ENCODE measurements at regions not wholly inside any gene's neighbourhood (a gene's known extent, or its start where the extent isn't known, plus 50 kb on each side); places are given as distances from the start of the nearest gene placed in this dataset.

- Histone ChIP-seq H3K79me2 (ENCODE audit: control insufficient read depth, insufficient read depth, low read length) (no peaks in the 10 kb centered on the region), H3K27ac (ENCODE audit: insufficient read depth, low read length) (no peak overlapping the region), H3K9me3 (ENCODE audit: control insufficient read depth, insufficient read depth, low read depth, low read length) (no peaks in the 10 kb centered on the region), H4K20me1 (ENCODE audit: control insufficient read depth, extremely low read depth, insufficient read depth, low read length) (no peaks in the 10 kb centered on the region), H3K9ac (ENCODE audit: insufficient read depth, low read length) (no peak overlapping the region), H3K4me2 (ENCODE audit: extremely low read depth, insufficient read depth, low read length) (no peak overlapping the region), H3K4me1 (ENCODE audit: control insufficient read depth, extremely low read depth, insufficient read depth, low read length) (no peaks in the 10 kb centered on the region), H3K36me3 (ENCODE audit: control insufficient read depth, insufficient read depth, low read length) (no peaks in the 10 kb centered on the region), H3K4me3 (replicated peaks in 1 of 4; ENCODE audit: control extremely low read depth in 1 of 4, insufficient read depth in 1 of 4, low read depth in 3 of 4, low read length in 4 of 4) (no peak overlapping the region), H3K27me3 (ENCODE audit: control insufficient read depth, insufficient read depth, low read length) (no peaks in the 10 kb centered on the region), H2AFZ (ENCODE audit: low read length) (no peak overlapping the region)
- no peak for DNase-seq (ENCODE audit: low read depth in 2 of 2)
- no peak for TF ChIP-seq EZH2 (IDR thresholded peaks at IDR 0.05; ENCODE audit: low read length, missing control alignments)
- TF ChIP-seq CTCF (conservative IDR thresholded peaks at IDR 0.05 in 1 of 2, IDR thresholded peaks at IDR 0.05 in 1 of 2; ENCODE audit: low read depth in 1 of 2, low read length in 2 of 2) = no peak
These were observed 89.4 kb upstream of the DKK2 start for GRCh38 chr4:107125496-107125895.

GRCh38 chr4:107122736-107123135 lies 86.6 kb upstream of the DKK2 start:
- no peaks in the 10 kb centered on the region for H3K27me3 ChIP-seq (ENCODE audit: control insufficient read depth, insufficient read depth, low read length)
- no peak for DNase-seq (ENCODE audit: low read depth in 2 of 2)
- H3K79me2 ChIP-seq (ENCODE audit: control insufficient read depth, insufficient read depth, low read length) = no peaks in the 10 kb centered on the region
- H3K9ac ChIP-seq (ENCODE audit: insufficient read depth, low read length) = no peak overlapping the region
- H3K4me1 ChIP-seq (ENCODE audit: control insufficient read depth, extremely low read depth, insufficient read depth, low read length) = no peaks in the 10 kb centered on the region
- no peak overlapping the region for H2AFZ ChIP-seq (ENCODE audit: low read length)
- H4K20me1 ChIP-seq (ENCODE audit: control insufficient read depth, extremely low read depth, insufficient read depth, low read length) = no peaks in the 10 kb centered on the region
- TF ChIP-seq CTCF (conservative IDR thresholded peaks at IDR 0.05 in 1 of 2, IDR thresholded peaks at IDR 0.05 in 1 of 2; ENCODE audit: low read depth in 1 of 2, low read length in 2 of 2) (no peak), EZH2 (IDR thresholded peaks at IDR 0.05; ENCODE audit: low read length, missing control alignments) (no peak)
- no peak overlapping the region for H3K27ac ChIP-seq (ENCODE audit: insufficient read depth, low read length)
- H3K9me3 ChIP-seq (ENCODE audit: control insufficient read depth, insufficient read depth, low read depth, low read length) = no peaks in the 10 kb centered on the region
- H3K36me3 ChIP-seq (ENCODE audit: control insufficient read depth, insufficient read depth, low read length) = no peaks in the 10 kb centered on the region
- H3K4me2 ChIP-seq (ENCODE audit: extremely low read depth, insufficient read depth, low read length) = no peak overlapping the region
- no peak overlapping the region for H3K4me3 ChIP-seq (replicated peaks in 1 of 4; ENCODE audit: control extremely low read depth in 1 of 4, insufficient read depth in 1 of 4, low read depth in 3 of 4, low read length in 4 of 4)

- Histone ChIP-seq H3K27me3 (ENCODE audit: control insufficient read depth, insufficient read depth, low read length) (no peaks in the 10 kb centered on the region), H3K9ac (ENCODE audit: insufficient read depth, low read length) (no peak overlapping the region)
These were observed 84.5 kb upstream of the DKK2 start for GRCh38 chr4:107120661-107121060.

More at GRCh38 chr4:107120661-107121060, 84.5 kb upstream of the DKK2 start:
- no peaks in the 10 kb centered on the region for H3K9me3 ChIP-seq (ENCODE audit: control insufficient read depth, insufficient read depth, low read depth, low read length)
- no peaks in the 10 kb centered on the region for H4K20me1 ChIP-seq (ENCODE audit: control insufficient read depth, extremely low read depth, insufficient read depth, low read length)
- H3K36me3 ChIP-seq (ENCODE audit: control insufficient read depth, insufficient read depth, low read length) = no peaks in the 10 kb centered on the region
- TF ChIP-seq CTCF (conservative IDR thresholded peaks at IDR 0.05 in 1 of 2, IDR thresholded peaks at IDR 0.05 in 1 of 2; ENCODE audit: low read depth in 1 of 2, low read length in 2 of 2) = no peak
- TF ChIP-seq EZH2 (IDR thresholded peaks at IDR 0.05; ENCODE audit: low read length, missing control alignments) = no peak
- H2AFZ ChIP-seq (ENCODE audit: low read length) = no peak overlapping the region
- no peak overlapping the region for H3K4me2 ChIP-seq (ENCODE audit: extremely low read depth, insufficient read depth, low read length)
- no peaks in the 10 kb centered on the region for H3K79me2 ChIP-seq (ENCODE audit: control insufficient read depth, insufficient read depth, low read length)
- no peak overlapping the region for H3K4me3 ChIP-seq (replicated peaks in 1 of 4; ENCODE audit: control extremely low read depth in 1 of 4, insufficient read depth in 1 of 4, low read depth in 3 of 4, low read length in 4 of 4)
- no peak for DNase-seq (ENCODE audit: low read depth in 2 of 2)
- H3K27ac ChIP-seq (ENCODE audit: insufficient read depth, low read length) = no peak overlapping the region
- no peaks in the 10 kb centered on the region for H3K4me1 ChIP-seq (ENCODE audit: control insufficient read depth, extremely low read depth, insufficient read depth, low read length)
